SK-N-MC (cell line): ENCODE measurements at regions not wholly inside any gene's neighbourhood (a gene's known extent, or its start where the extent isn't known, plus 50 kb on each side); places are given as distances from the start of the nearest gene placed in this dataset.

Experiments used
- FOXP2 ChIP-seq: optimal IDR thresholded peaks from 2 replicates; pipeline ENCODE3; 2011; ENCODE audit warnings: mild to moderate bottlenecking, moderate library complexity; ENCODE audit not compliant: insufficient read depth; ENCODE audit errors: extremely low read length, control extremely low read depth
- POLR2AphosphoS5 ChIP-seq: IDR thresholded peaks from 2 replicates; pipeline ENCODE4 v1.6.1; 2012; ENCODE audit warnings: mild to moderate bottlenecking, low read depth, low read length, borderline replicate concordance

- TF ChIP-seq FOXP2 = no peak
- no peak for TF ChIP-seq POLR2AphosphoS5
Observed at GRCh38 chr15:96581371-96581770, 250.9 kb downstream of the NR2F2 start.
